ENCODE measurements at regions not wholly inside any gene's neighbourhood (a gene's known extent, or its start where the extent isn't known, plus 50 kb on each side); places are given as distances from the start of the nearest gene placed in this dataset.

GRCh38 chr17:71436479-71436878 is 684.3 kb upstream of the SOX9 start:
- intact Hi-C loops (cut with micrococcal nuclease), result loop anchor here (10.0 kb wide), 2 partner anchors 322 to 958 kb away; no protein-coding TSS in a partner anchor
- DNase-seq, result peak; percentile 52
- peak overlapping the region; percentile 51 for H3K27ac ChIP-seq (ENCODE audit: low read length)

GRCh38 chr17:71437166-71437565 is 683.7 kb upstream of the SOX9 start:
- no peak for ATAC-seq
- H3F3A ChIP-seq (ENCODE audit: low read length, unreplicated experiment), result peaks cover 7% of the 10 kb centered on the region
- POLR2A ChIA-PET (ENCODE audit: unreplicated experiment), result no interaction called here
- peak overlapping the region; percentile 51 for H3K27ac ChIP-seq (ENCODE audit: low read length)
- no peaks in the 10 kb centered on the region for H3K79me2 ChIP-seq (ENCODE audit: low read length)
- CTCF ChIA-PET, result no interaction called here
- no peak overlapping the region; the same call in 1 of the 2 replicates for H3K9ac ChIP-seq (ENCODE audit: low read length)
- no peaks in the 10 kb centered on the region for H4K20me1 ChIP-seq (ENCODE audit: low read length)
- H3K9me3 ChIP-seq (ENCODE audit: low read length), result no peaks in the 10 kb centered on the region
- TF ChIP-seq, protein P1, sequence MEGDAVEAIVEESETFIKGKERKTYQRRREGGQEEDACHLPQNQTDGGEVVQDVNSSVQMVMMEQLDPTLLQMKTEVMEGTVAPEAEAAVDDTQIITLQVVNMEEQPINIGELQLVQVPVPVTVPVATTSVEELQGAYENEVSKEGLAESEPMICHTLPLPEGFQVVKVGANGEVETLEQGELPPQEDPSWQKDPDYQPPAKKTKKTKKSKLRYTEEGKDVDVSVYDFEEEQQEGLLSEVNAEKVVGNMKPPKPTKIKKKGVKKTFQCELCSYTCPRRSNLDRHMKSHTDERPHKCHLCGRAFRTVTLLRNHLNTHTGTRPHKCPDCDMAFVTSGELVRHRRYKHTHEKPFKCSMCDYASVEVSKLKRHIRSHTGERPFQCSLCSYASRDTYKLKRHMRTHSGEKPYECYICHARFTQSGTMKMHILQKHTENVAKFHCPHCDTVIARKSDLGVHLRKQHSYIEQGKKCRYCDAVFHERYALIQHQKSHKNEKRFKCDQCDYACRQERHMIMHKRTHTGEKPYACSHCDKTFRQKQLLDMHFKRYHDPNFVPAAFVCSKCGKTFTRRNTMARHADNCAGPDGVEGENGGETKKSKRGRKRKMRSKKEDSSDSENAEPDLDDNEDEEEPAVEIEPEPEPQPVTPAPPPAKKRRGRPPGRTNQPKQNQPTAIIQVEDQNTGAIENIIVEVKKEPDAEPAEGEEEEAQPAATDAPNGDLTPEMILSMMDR (conservative IDR thresholded peaks at IDR 0.05; ENCODE audit: low read depth, low read length), result no peak
- TF ChIP-seq EZH2phosphoT487 (IDR thresholded peaks at IDR 0.05; ENCODE audit: borderline replicate concordance, low read length) (no peak), EZH2 (IDR thresholded peaks at IDR 0.05; ENCODE audit: low read length, unreplicated experiment) (no peak)
- no peaks in the 10 kb centered on the region for H3K36me3 ChIP-seq (ENCODE audit: low read depth, low read length)
- no peaks in the 10 kb centered on the region for H3K27me3 ChIP-seq (ENCODE audit: low read length)
- DNase-seq, result no peak
- no peak overlapping the region for H2AFZ ChIP-seq (ENCODE audit: low read length)
- no peak overlapping the region for H3K4me2 ChIP-seq (ENCODE audit: low read length)
- no peak overlapping the region for H3K4me3 ChIP-seq (ENCODE audit: low read length)
- BruUV-seq (replicated peaks), result no TSS peak
- intact Hi-C loops (cut with micrococcal nuclease), result loop anchor here (10.0 kb wide), 2 partner anchors 322 to 958 kb away; no protein-coding TSS in a partner anchor
- H3K9me2 ChIP-seq (replicated peaks; ENCODE audit: low read length), result no peaks in the 10 kb centered on the region
- peaks cover 79% of the 10 kb centered on the region for H3K4me1 ChIP-seq (ENCODE audit: insufficient read depth, low read length)

More at GRCh38 chr17:71436479-71436878, 684.3 kb upstream of the SOX9 start:
- Histone ChIP-seq H2AFZ (ENCODE audit: low read length) (no peak overlapping the region), H3F3A (ENCODE audit: low read length, unreplicated experiment) (peaks cover 14% of the 10 kb centered on the region), H3K4me2 (ENCODE audit: low read length) (no peak overlapping the region), H3K9ac (ENCODE audit: low read length) (0 out of 2 replicates have a peak overlapping the region, but pooled peaks have one; percentile 8), H3K27me3 (ENCODE audit: low read length) (no peaks in the 10 kb centered on the region), H3K9me3 (ENCODE audit: low read length) (no peaks in the 10 kb centered on the region), H3K4me1 (ENCODE audit: insufficient read depth, low read length) (peaks cover 80% of the 10 kb centered on the region), H3K9me2 (replicated peaks; ENCODE audit: low read length) (no peaks in the 10 kb centered on the region), H3K4me3 (ENCODE audit: low read length) (no peak overlapping the region), H4K20me1 (ENCODE audit: low read length) (no peaks in the 10 kb centered on the region), H3K36me3 (ENCODE audit: low read depth, low read length) (no peaks in the 10 kb centered on the region), H3K79me2 (ENCODE audit: low read length) (no peaks in the 10 kb centered on the region)
- no peak for ATAC-seq
- no TSS peak for BruUV-seq (replicated peaks)
- TF ChIP-seq, protein P1 (conservative IDR thresholded peaks at IDR 0.05; ENCODE audit: low read depth, low read length), result no peak
- TF ChIP-seq EZH2phosphoT487 (IDR thresholded peaks at IDR 0.05; ENCODE audit: borderline replicate concordance, low read length), result no peak
- no peak for TF ChIP-seq EZH2 (IDR thresholded peaks at IDR 0.05; ENCODE audit: low read length, unreplicated experiment)
- CTCF ChIA-PET, result no interaction called here
- POLR2A ChIA-PET (ENCODE audit: unreplicated experiment), result interaction anchor here (0.6 kb wide), 1 partner anchor 1185 kb away, joined by 15 read pairs; no protein-coding TSS in a partner anchor

GRCh38 chr17:71438631-71439146 is 682.1 kb upstream of the SOX9 start:
- H3K9me2 ChIP-seq (replicated peaks; ENCODE audit: low read length), result no peaks in the 10 kb centered on the region
- H3K79me2 ChIP-seq (ENCODE audit: low read length), result no peaks in the 10 kb centered on the region
- peaks cover 6% of the 10 kb centered on the region for H3F3A ChIP-seq (ENCODE audit: low read length, unreplicated experiment)
- H4K20me1 ChIP-seq (ENCODE audit: low read length), result no peaks in the 10 kb centered on the region
- BruUV-seq (replicated peaks), result no TSS peak
- H3K27ac ChIP-seq (ENCODE audit: low read length), result peak overlapping the region; percentile 89
- no peaks in the 10 kb centered on the region for H3K9me3 ChIP-seq (ENCODE audit: low read length)
- intact Hi-C loops (cut with micrococcal nuclease), result loop anchor here (1.0 to 10.0 kb wide), 4 partner anchors 14 to 956 kb away; no protein-coding TSS in a partner anchor
- peak overlapping the region; percentile 2; the same call in 1 of the 2 replicates for H2AFZ ChIP-seq (ENCODE audit: low read length)
- ChIA-PET POLR2A (ENCODE audit: unreplicated experiment) (interaction anchor here (0.7 kb wide), 1 partner anchor 11 kb away, joined by 3 read pairs; no protein-coding TSS in a partner anchor), CTCF (interaction anchor here (0.6 to 1.2 kb wide), 3 partner anchors 34 to 671 kb away, joined by 3 to 10 read pairs (median 4); no protein-coding TSS in a partner anchor)
- H3K9ac ChIP-seq (ENCODE audit: low read length), result peak overlapping the region; percentile 62
- H3K27me3 ChIP-seq (ENCODE audit: low read length), result no peaks in the 10 kb centered on the region
- TF ChIP-seq EZH2phosphoT487 (IDR thresholded peaks at IDR 0.05; ENCODE audit: borderline replicate concordance, low read length), result no peak
- TF ChIP-seq, protein P1 (conservative IDR thresholded peaks at IDR 0.05; ENCODE audit: low read depth, low read length), result peak; percentile 40
- peak; percentile 97 for DNase-seq
- ATAC-seq, result peak; percentile 76
- peaks cover 64% of the 10 kb centered on the region for H3K4me1 ChIP-seq (ENCODE audit: insufficient read depth, low read length)
- no peak overlapping the region for H3K4me3 ChIP-seq (ENCODE audit: low read length)
- peak overlapping the region; percentile 26 for H3K4me2 ChIP-seq (ENCODE audit: low read length)
- no peaks in the 10 kb centered on the region for H3K36me3 ChIP-seq (ENCODE audit: low read depth, low read length)
